NCI-H2196 (cell line): ENCODE measurements at regions not wholly inside any gene's neighbourhood (a gene's known extent, or its start where the extent isn't known, plus 50 kb on each side); places are given as distances from the start of the nearest gene placed in this dataset.

ENCODE experiments used
- DNase-seq: peaks from one replicate; lab custom pipeline; 2025; ENCODE audit not compliant: unreplicated experiment; lab: John Stamatoyannopoulos, UW

DNA sequence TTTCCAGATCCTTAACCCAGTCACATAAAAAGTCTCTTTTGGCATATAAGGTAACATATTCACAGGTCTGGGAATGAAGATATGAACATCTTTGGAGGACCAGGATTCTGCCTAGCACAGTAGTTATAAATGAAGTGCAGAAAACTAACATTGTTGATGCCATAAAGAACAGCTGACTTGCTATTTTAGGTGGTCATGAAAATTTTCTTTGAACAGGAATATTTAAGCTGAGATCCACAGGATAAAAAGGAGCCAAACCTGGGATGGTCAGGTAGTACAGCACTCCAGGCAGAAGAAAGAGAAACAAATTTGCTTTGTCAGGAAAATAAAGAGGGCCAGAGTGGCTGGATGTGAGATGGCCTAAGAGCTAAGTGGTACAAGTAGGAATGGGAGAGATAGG is 80.0 kb downstream of the CENPW start:
- DNase-seq = no peak

DNA sequence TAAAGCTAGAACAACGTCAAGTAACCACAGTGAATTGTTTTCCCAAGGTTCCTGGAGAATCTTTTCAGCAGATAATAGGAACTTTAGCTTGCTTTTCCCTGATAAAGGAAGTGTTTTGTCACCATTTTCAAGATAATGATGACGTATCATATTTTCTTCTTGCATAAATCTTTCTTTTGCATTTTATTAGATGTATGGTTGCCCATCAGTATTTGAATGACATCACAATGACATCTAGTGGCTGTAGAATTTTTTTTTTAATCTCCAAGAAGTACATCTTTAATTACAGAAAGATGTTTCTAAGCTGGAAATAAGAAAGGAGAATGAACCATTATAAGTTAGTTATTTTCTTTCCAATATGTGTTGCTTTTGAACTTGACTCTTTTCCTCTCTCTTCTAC is 83.0 kb downstream of the CENPW start:
- DNase-seq = no peak

DNA sequence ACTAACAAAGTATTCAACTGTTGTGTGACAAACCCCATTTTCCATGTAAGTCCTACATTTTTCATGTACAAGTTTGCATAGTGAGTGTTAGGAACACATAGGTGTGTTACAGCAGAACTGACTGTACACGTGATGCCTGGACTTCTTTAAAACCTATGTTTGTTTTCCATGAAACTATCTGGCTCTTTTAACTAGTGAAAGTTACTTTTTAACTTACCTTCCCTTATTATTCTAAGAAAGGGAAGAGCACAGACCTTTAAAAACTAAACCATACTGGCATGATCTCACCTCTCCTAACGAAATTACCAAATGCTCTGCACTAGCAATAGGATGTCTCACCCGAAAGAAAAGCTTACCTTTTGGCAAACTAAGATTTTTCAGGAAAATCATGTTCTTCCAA is 87.8 kb downstream of the CENPW start:
- DNase-seq = no peak

DNA sequence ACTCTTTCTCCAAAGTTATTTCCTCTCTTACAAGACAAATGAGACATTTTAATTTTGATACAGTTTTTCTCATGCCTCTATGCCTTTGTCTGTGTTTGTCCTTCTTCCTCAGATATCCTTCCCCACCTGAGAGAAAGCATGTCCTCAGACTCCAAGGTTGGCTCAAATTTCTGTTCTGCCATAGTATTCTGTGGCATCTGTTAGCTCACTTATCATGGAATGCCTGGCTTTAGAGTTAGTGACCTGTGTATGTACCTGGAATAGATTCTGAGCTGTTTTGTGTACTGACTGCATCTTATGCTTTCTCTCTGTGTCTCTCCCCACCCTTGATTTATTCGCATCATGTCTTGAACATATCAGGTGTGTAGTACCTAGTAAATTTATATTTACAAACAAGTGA is 90.0 kb downstream of the CENPW start:
- DNase-seq = no peak

DNA sequence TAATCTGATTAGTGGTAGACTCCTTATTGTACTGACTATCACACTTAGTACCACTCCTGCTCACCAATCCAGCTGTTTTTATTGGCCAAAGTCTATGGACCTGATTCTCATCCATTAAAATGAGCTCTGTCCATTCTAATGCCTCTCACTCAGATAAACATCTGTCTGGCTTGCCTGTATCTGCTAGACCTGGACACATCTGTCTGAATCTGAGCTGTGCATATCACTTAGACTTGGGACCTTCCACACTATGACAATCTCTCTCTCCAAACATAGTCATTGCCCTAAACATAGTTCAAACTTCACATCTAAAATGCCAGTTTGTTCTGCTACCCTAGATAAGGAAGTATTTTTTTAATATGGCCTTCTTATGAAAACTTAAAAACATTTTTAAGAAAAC is 92.6 kb downstream of the CENPW start:
- DNase-seq = no peak

DNA sequence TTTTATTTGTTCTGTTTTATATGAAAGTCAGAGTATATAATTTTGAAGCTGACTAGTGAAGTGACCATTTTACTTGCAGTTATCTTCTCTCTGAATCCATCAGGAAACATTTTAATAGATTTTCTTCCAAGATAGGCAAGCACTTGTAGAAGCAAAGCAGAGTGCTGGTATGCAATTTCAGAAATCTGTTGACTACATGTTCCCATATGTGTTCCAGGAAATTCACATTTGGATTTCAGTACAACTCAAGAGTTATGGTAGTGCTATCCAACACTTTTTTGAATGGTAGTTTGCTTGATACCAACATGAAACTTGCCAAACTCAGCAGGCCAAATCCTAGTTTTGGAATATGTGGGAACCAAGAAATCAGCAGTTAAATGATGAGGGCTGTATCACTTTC is 94.0 kb downstream of the CENPW start:
- DNase-seq = no peak

DNA sequence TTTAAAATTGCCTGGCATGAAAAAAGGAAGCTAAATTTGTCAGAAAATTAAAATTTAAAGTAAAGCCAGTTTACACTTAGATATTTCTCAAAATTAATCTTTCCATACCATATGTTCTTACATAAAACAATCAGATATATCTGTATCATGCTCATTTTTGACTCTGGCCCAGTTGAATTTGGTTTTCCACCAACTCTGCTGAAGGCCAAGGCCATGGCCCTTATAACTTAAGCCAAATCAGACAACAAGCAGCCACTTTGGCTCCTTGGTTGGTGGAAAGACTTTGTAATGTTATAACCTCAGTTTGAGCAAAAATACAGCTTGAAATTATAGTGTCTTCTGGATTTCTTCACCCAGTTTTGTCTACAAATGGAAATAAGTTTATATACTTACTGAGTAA is 97.3 kb downstream of the CENPW start:
- DNase-seq = no peak

DNA sequence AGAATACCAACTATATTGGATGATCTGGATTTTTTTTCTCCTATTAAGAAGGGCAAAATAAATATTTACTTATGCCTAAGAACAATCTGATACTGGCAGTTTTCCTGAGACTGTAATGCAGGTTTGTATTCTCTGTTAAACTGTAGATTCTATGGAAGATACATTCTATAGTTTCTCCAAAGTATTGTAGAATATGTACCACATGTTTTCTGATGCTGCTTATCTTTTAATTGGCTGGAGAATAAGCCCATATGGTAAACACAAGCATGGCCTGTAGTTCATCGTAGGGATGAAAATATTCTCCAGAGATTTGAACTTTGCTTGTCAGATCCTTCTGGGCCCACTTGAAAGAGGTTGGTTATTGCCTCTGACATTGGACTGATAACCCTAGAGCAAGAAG is 99.1 kb downstream of the CENPW start:
- DNase-seq = no peak

DNA sequence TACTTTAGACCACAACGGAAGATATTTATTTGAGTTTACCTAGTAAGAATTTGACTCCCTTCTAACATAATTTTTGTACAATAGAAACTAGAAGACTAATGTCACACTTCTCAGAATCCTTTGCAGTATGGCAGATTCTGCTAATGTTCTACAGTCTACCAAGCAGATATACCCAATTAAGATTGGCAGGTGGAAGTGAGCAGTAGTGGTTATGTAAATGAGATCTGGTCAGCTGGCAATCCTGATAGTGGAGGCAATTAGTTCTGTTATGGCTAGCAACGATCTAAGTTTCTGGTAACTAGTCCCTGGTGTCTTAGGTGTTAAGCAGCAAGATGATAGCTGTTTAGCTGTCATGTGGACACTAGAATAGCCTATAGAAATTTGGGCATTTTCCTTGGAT is 101.0 kb downstream of the CENPW start:
- DNase-seq = no peak

DNA sequence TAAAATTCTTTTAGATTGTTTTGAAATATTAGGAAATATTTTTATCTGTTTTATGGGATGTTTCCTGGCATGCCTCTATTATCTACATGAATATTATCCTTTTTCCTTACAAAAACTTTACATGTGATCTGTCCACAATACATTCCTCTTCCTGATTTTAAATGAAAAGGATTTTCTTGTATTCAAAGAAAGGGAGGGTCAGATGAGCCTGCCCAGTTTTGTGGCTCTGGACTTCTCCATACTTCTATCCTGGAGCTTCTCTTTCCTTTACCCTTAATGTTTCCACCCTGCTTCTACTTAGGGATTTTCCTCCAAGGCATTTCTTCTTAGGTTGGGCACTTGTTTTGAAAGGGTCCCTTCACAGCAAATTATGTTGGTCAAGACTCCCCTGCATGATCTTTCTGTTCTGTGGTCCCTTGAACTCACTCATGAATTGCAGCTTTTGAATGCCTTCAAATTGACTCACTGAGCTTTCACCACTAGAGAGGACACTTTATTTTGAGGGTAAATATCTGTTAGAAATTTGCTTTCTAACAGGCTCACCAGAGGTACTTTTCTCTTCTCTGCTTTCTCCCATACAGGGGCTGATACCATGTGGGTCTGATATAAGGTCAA is 104.9 kb downstream of the CENPW start:
- no peak for DNase-seq

DNA sequence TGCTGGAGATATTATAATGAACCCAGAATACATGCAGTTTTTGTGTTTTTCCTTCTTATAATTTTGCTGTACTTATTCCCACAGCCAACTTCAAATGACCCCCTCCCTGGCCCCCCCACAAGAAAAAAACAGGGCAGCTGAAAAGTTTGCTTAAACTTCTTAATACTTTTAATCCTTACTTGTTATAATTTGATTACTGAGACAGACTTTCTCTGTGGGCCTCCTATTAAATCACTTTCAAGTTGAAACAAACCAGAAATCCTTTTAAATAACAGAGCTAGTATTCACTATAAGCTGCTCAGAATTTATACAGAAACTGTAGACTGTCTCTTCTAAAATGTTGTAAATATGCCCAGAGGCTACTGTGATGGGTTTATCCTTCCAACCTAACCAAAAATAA is 106.3 kb downstream of the CENPW start:
- DNase-seq = no peak

DNA sequence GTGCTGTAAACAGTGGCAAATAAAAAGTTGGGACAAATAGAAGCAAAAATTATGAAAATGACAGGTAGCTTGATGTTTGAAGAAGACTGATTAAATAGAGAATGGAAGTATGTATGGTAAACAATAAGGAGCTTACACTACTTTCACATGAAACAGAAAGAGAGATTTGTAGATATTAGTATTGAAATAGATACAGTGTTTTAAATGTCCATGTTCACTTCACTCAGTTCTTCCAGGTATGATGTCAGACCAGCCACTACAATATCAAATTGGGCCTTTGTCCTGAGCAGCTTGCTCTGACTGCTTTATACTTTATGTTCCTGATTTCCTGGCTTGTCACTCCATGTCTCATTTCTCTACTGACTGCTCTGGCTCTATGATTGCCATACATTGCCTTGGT is 107.5 kb downstream of the CENPW start:
- no peak for DNase-seq

DNA sequence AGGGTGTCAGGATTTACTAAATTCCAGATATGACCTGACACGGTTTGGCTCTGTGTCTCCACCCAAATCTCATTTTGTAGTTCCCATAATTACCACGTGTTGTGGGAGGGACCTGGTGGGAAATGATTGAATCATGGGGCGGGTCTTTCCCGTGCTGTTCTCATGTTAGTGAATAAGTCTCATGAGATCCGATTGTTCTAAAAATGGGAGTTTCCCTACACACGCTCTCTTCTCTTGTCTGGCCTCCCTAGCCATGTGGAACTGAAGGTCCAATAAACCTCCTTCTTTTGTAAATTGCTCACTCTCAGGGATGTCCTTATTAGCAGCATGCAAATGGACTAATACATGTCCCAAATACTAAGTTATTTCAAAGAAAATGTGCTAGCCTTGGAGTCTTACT is 121.1 kb downstream of the CENPW start:
- no peak for DNase-seq

DNA sequence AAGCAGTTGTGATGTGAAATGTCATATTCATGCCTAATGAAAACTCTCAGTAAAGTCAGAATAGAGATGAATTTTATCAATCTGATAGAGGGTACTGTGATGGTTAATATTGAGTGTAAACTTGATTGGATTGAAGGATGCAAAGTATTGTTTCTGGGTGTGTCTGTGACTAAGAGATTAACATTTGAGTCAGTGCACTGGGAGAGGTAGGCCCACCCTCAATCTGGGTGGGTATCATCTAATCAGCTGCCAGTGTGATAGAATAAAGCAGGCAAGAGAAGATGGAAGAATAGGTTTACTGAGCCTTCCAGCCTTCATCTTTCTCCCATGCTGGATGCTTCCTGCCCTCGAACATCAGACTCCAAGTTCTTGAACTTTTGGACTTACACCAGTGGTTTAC is 124.3 kb downstream of the CENPW start:
- no peak for DNase-seq

DNA sequence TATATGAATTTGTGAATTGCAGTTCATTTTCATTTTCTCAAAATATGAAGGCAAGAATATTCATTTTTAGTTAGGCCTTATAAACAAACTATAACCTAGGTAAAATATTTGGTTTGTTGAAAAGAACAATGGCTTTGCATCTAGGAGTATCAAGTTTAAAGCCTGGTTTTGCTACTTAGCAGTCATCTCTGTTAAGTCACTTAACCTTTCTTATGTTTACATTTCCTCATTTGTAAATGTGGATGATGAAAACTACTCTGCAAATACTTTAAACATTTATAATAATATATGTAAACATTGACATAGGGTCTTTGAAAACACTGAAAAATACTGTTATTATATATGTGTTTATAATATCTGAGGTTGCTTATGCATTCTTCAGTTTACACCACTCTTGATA is 135.5 kb downstream of the CENPW start:
- DNase-seq = no peak

DNA sequence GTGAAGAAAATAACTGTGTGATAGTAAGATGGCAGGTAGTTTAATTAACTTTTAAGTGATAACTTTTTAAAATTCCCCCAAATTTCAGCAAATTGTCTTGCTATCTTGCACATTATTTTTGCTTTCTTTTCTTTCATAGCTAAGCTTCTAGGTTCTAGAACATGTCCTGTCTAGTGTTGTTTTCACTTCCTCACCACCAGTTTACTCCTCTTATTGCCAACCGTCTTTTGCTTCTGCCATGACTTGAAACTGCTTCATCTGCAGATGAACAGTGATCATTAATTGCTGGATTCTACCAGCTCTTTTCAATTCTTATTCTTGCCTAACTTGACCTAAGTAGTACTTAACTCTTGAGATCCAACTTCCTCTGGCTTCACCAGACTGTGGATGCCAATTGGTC is 137.8 kb downstream of the CENPW start:
- no peak for DNase-seq

DNA sequence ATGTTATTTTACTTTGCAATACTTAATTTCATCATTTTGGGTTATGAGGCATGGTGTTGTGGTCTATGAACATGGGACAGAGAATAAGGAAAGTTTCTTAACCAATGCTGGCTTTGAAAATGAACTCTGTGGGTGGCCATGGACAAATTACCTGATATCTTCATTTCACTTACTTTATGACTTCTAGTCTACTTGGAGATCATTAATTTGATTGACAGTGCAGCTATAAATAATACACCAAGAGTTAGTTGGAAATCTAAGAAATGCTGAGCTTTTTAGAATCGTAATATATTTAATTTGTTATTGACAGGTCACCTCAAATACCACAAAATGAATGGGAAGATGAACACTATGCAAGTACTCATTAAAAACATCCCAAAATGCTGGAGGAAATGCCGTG is 140.4 kb downstream of the CENPW start:
- DNase-seq = no peak

DNA sequence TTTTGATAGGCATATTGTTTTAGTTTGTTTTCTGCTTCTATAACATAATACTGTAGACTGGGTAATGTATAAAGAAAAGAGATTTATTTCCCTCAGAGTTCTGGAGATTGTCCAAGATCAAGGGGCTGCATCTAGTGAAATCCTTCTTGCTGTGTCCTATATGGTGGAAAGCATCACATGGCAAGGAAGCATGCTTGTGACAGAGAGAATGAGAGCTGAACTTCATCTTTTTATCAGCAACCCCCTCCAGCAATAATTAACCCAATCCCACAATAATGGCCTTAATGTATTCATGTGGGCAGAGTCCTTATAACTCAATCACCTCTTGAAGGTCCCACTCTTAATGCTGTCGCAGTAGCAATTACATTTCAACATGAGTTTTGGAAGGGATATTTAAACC is 141.4 kb downstream of the CENPW start:
- no peak for DNase-seq

DNA sequence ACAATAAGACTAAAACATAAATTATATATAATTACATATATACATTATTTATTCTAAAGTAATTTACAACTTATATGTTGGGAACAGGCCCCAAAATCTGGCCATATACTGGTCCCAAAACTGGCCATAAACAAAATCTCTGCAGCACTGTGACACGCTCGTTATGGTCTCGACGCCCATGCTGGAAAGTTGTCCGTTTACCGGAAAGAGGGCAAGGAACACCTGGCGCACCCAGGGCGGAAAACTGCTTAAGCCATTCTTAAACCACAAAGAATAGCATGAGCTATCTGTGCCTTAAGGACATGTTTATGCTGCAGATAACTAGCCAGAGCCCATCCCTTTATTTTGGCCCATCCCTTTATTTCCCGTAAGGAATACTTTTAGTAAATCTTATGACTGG is 164.9 kb downstream of the CENPW start:
- DNase-seq = no peak

DNA sequence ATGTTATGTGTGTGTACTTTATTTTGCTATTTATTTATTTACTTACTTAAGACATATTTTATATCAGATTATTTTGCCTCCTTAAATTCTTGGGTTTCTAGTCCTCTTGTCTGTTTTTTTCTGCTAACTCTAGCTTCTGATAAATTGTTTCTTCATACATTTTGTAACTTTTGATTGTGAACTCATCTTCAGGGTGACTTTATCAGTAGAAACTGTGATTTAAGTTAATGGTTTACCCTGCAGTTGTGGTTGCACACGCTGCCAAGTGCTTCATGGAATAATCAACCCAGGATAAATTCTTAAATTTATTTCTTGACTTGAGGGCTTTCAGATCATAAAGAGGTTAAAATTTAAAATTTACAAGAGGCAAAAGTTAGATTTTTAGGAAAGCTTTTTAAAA is 173.3 kb downstream of the CENPW start:
- no peak for DNase-seq

DNA sequence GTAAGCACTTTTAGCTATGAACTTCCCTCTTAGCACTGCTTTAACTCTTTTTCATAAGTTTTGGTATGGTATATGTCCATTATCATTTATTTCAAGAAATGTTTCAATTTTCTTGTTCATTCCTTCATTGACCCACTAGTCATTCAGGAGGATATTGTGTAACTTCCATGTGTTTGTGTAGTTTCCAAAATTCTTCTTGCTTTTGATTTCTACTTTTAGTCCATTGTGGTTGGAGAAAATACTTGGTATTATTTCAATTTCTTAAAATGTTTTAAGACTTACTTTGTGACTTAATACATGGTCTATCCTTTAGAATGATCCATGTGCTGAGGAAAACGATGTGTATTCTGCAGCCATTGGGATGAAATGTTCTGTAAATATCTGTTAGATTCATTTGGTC is 176.5 kb downstream of the CENPW start:
- DNase-seq = no peak

DNA sequence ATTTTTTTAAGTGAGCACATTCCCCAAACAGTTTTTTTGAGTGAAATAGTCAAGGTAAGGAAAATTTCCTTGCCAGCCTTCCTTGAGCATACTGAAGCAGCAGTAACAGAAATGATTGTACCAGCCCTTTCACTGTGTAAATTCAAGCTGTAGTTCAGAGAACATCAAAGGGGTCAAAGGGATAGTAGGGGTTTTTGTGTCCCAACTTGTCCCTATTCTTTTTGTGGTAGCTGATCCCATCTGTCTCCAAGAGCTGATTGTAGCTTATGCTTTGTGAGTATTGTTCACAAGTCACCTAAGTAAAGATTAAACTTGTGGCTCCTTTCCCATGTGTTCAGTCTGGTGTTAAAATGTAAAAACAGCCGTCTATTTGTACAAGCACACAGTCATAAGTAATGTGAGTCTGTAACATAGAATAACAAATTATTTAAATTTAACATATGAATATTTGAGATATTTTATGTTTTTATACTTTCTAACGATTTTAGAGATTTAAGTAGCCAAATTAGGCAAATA is 185.0 kb downstream of the CENPW start:
- DNase-seq = no peak

DNA sequence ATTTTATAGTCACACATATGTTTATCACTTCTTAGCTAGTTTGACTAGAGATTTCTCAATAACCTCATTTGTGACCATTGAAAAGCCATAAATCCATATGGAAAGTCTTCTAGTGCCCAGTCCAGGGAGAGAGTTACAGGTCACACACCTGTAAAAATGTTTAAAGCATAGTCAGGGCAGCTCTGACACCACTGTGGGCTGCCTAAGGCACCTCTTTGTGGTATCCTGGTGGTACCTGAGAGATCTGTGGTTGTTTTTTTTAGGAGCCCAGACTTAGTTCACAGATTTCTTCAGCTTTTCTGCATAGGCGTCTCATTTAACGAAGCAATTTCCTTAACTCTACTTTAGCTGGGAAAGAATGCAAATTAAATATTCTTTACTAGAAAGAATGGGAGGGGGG is 186.6 kb downstream of the CENPW start:
- no peak for DNase-seq
